ENCODE measurements at regions not wholly inside any gene's neighbourhood (a gene's known extent, or its start where the extent isn't known, plus 50 kb on each side); places are given as distances from the start of the nearest gene placed in this dataset.

GRCh38 chr2:42987112-42987922, 194.9 kb upstream of the HAAO start:
- Mint-ChIP-seq H3K27me3 (ENCODE audit: insufficient read depth, low read depth, poor library complexity) (no peaks in the 10 kb centered on the region), H3K4me1 (peaks cover 9% of the 10 kb centered on the region), H3K4me3 (no peak overlapping the region), H3K36me3 (ENCODE audit: low read depth) (peaks cover 8% of the 10 kb centered on the region; the same call in 2 of the 3 replicates), H3K27ac (no peak overlapping the region), H3K9me3 (peaks cover 13% of the 10 kb centered on the region; the same call in 2 of the 3 replicates)
- Histone ChIP-seq H4K20me1 (replicated peaks; ENCODE audit: insufficient read depth) (no peaks in the 10 kb centered on the region), H3K4me3 (no peak overlapping the region), H3K27me3 (ENCODE audit: insufficient read depth) (no peaks in the 10 kb centered on the region), H3K27ac (ENCODE audit: low read depth) (no peak overlapping the region), H3K9me2 (ENCODE audit: insufficient read depth) (no peaks in the 10 kb centered on the region), H3K4me1 (ENCODE audit: insufficient read depth) (no peaks in the 10 kb centered on the region; the same call in 1 of the 2 replicates), H3K4me2 (no peak overlapping the region), H3F3A (replicated peaks; ENCODE audit: low read depth) (no peaks in the 10 kb centered on the region), H3K36me3 (ENCODE audit: insufficient read depth) (no peaks in the 10 kb centered on the region; the same call in 1 of the 2 replicates), H2AFZ (no peak overlapping the region), H3K79me2 (replicated peaks; ENCODE audit: insufficient read depth) (no peaks in the 10 kb centered on the region)
- no peak for DNase-seq (ENCODE audit: low spot score)
- TF ChIP-seq ZNF331 (CRISPR knock-in tag; IDR thresholded peaks at IDR 0.05; ENCODE audit: low read depth) (no peak), JUNB (IDR thresholded peaks at IDR 0.05; ENCODE audit: unreplicated experiment) (no peak), EZH2 (IDR thresholded peaks at IDR 0.05; ENCODE audit: low read depth, unreplicated experiment) (no peak), ETS1 (IDR thresholded peaks at IDR 0.05) (no peak), ZNF114 (CRISPR knock-in tag; IDR thresholded peaks at IDR 0.05) (no peak), CTCF (conservative IDR thresholded peaks at IDR 0.05; ENCODE audit: low read depth in 2 of 2) (no peak), NANOG (IDR thresholded peaks at IDR 0.05; ENCODE audit: borderline replicate concordance) (no peak), REST (IDR thresholded peaks at IDR 0.05; ENCODE audit: unreplicated experiment) (no peak), STAT1 (IDR thresholded peaks at IDR 0.05; ENCODE audit: unreplicated experiment) (no peak), CREB1 (CRISPR knock-in tag; IDR thresholded peaks at IDR 0.05; ENCODE audit: low read depth) (no peak), POLR2AphosphoS5 (IDR thresholded peaks at IDR 0.05; ENCODE audit: low read depth) (no peak), EZH2phosphoT487 (IDR thresholded peaks at IDR 0.05; ENCODE audit: unreplicated experiment) (no peak), ZNF462 (CRISPR knock-in tag; IDR thresholded peaks at IDR 0.05) (no peak)
- no peak for ATAC-seq

Measured in GM23338 (cell line).